GM12873 (cell line): ENCODE measurements at regions not wholly inside any gene's neighbourhood (a gene's known extent, or its start where the extent isn't known, plus 50 kb on each side); places are given as distances from the start of the nearest gene placed in this dataset.

Experiments used
- TF ChIP-seq, protein P1 (sequence below): IDR thresholded peaks from 2 replicates; pipeline ENCODE4 v1.5.1; 2012; ENCODE audit warnings: low read depth, mild to moderate bottlenecking, moderate library complexity, low read length, control low read depth; ENCODE audit not compliant: insufficient read depth; ENCODE audit errors: missing control alignments

DNA sequence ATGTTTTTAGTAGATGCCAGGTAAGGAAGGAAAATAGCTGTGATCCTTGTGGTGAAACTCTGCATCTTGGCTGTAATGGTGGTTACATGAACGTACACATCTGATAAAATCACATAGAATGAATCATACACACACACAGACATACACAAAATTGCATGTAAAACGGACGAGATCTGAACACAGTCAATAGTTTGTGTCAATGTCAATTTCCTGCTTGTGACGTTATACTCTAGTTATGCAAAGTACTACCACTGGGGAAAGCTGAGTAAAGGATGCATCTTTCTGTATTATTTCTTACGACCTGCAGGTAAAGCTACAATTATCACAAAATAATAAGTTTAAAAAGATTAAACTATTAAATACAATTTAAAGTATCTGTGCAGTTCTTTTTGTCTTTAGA, 493.7 kb upstream of the ZP4 start:
- TF ChIP-seq, protein P1, sequence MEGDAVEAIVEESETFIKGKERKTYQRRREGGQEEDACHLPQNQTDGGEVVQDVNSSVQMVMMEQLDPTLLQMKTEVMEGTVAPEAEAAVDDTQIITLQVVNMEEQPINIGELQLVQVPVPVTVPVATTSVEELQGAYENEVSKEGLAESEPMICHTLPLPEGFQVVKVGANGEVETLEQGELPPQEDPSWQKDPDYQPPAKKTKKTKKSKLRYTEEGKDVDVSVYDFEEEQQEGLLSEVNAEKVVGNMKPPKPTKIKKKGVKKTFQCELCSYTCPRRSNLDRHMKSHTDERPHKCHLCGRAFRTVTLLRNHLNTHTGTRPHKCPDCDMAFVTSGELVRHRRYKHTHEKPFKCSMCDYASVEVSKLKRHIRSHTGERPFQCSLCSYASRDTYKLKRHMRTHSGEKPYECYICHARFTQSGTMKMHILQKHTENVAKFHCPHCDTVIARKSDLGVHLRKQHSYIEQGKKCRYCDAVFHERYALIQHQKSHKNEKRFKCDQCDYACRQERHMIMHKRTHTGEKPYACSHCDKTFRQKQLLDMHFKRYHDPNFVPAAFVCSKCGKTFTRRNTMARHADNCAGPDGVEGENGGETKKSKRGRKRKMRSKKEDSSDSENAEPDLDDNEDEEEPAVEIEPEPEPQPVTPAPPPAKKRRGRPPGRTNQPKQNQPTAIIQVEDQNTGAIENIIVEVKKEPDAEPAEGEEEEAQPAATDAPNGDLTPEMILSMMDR = no peak

- TF ChIP-seq, protein P1 = no peak
Observed at GRCh38 chr1:238380167-238380566, 489.4 kb upstream of the ZP4 start.

DNA sequence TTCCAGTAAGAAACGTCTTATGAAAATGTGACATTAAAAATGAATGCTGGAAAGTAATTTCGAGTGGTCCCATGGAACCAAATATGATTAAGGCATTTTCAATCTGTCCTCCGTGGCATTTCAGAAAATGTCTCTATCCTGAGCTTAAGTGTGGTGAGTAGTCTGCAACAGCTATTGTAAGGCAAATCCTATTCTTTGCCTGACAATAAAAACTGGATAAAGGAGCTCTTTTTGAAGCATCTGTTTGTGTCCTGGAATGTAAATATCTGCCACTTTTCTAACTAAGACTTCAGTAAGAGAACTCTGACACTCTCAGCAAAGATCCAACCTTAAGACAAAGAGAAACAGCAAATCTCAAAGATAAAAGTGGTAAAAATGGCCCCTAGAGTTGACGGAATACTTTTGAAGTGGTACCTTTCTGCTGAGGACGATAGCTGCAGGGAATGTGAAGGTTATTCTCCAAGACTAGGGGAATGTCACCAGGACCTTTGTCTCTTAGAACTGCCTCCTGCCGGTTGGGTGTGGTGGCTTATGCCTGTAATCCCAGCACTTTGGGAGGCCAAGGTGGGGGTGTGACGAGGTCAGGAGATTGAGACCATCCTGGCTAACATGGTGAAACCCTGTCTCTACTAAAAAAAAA, 486.7 kb upstream of the ZP4 start:
- TF ChIP-seq, protein P1 = no peak

DNA sequence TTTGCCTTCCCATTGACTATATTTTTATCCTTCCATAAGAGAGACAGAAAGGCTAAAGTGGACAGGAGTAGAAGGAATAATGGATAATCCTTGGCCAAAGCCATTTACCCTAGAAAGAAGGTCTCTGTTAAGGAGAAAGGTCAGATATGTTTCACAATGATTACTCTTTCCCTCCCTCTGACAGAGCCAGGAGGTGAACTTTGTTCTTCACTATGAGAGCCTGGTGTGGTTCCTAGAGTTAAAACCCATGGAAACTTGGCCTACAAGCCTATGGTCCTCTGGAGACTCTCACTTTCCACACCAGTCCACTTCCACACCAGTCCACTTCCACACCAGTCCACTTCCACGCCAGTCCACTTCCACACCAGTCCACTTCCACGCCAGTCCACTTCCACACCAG, 479.9 kb upstream of the ZP4 start:
- TF ChIP-seq, protein P1 = no peak

GRCh38 chr1:238364214-238364892, 473.6 kb upstream of the ZP4 start:
- TF ChIP-seq, protein P1 = no peak

- TF ChIP-seq, protein P1 = no peak
Observed at GRCh38 chr1:238360474-238360873, 469.8 kb upstream of the ZP4 start.

DNA sequence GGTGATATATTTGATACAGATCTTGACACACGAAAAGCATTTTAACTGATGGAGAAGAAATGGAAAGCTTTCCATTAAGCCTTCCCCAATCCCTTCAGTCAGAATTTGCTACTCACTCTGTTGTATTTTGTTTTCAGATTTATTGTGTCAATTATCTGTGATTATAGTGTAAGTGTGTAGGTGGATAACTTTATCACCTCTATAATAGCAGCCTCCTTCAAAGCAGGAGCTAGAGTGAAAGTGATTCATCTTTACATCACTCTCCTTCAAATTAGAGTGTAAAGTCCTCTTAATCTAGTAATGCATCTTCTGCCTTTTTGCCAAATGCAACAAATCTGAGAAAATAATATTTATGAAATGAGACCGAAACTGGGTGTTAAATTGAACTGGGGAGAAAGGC, 459.7 kb upstream of the ZP4 start:
- TF ChIP-seq, protein P1 = no peak
